ENCODE measurements at regions not wholly inside any gene's neighbourhood (a gene's known extent, or its start where the extent isn't known, plus 50 kb on each side); places are given as distances from the start of the nearest gene placed in this dataset.

GRCh38 chr5:164224772-164225171, 719.4 kb downstream of the MAT2B start:
- Histone ChIP-seq H3K27ac (ENCODE audit: low read length) (no peak overlapping the region), H3K9ac (ENCODE audit: low read length) (no peak overlapping the region), H2AFZ (ENCODE audit: low read depth, low read length) (no peak overlapping the region), H3K9me3 (ENCODE audit: low read length) (no peaks in the 10 kb centered on the region), H3K79me2 (replicated peaks; ENCODE audit: insufficient read depth, low read length) (no peaks in the 10 kb centered on the region), H3K27me3 (ENCODE audit: insufficient read depth, low read depth, low read length) (no peaks in the 10 kb centered on the region), H3K4me2 (ENCODE audit: low read length) (no peak overlapping the region), H3K4me3 (ENCODE audit: low read length) (no peak overlapping the region), H3K36me3 (ENCODE audit: insufficient read depth, low read length) (no peaks in the 10 kb centered on the region), H4K20me1 (ENCODE audit: insufficient read depth) (no peaks in the 10 kb centered on the region), H3F3A (ENCODE audit: insufficient read depth, low read length, poor library complexity, severe bottlenecking) (no peaks in the 10 kb centered on the region), H3K9me2 (ENCODE audit: insufficient read depth, low read length) (no peaks in the 10 kb centered on the region)
- TF ChIP-seq POLR2AphosphoS5 (IDR thresholded peaks at IDR 0.05) (no peak), EP300 (conservative IDR thresholded peaks at IDR 0.05; ENCODE audit: poor library complexity, severe bottlenecking) (no peak), TAF1 (IDR thresholded peaks at IDR 0.05; ENCODE audit: low read depth) (no peak), SMC3 (conservative IDR thresholded peaks at IDR 0.05; ENCODE audit: poor library complexity) (no peak), RAD21 (conservative IDR thresholded peaks at IDR 0.05) (no peak), EZH2 (IDR thresholded peaks at IDR 0.05; ENCODE audit: borderline replicate concordance, insufficient read depth, low read length, poor library complexity, severe bottlenecking) (no peak), REST (IDR thresholded peaks at IDR 0.05; ENCODE audit: borderline replicate concordance) (no peak), CTCF (IDR thresholded peaks at IDR 0.05; ENCODE audit: poor library complexity, severe bottlenecking) (no peak), MXI1 (conservative IDR thresholded peaks at IDR 0.05; ENCODE audit: poor library complexity, severe bottlenecking) (no peak)

- no peaks in the 10 kb centered on the region for H3K27me3 ChIP-seq (ENCODE audit: insufficient read depth, low read depth, low read length)
- no peaks in the 10 kb centered on the region for H3K36me3 ChIP-seq (ENCODE audit: insufficient read depth, low read length)
- no peak overlapping the region for H3K9ac ChIP-seq (ENCODE audit: low read length)
- no peak overlapping the region for H3K27ac ChIP-seq (ENCODE audit: low read length)
- no peaks in the 10 kb centered on the region for H3K9me2 ChIP-seq (ENCODE audit: insufficient read depth, low read length)
- H3K4me3 ChIP-seq (ENCODE audit: low read length), result no peak overlapping the region
- no peak overlapping the region for H2AFZ ChIP-seq (ENCODE audit: low read depth, low read length)
- H3K4me2 ChIP-seq (ENCODE audit: low read length), result no peak overlapping the region
- TF ChIP-seq CTCF (IDR thresholded peaks at IDR 0.05; ENCODE audit: poor library complexity, severe bottlenecking), result no peak
- H3K79me2 ChIP-seq (replicated peaks; ENCODE audit: insufficient read depth, low read length), result no peaks in the 10 kb centered on the region
- H4K20me1 ChIP-seq (ENCODE audit: insufficient read depth), result no peaks in the 10 kb centered on the region
- no peaks in the 10 kb centered on the region for H3F3A ChIP-seq (ENCODE audit: insufficient read depth, low read length, poor library complexity, severe bottlenecking)
- no peaks in the 10 kb centered on the region for H3K9me3 ChIP-seq (ENCODE audit: low read length)
Observed at GRCh38 chr5:164230341-164230740, 724.9 kb downstream of the MAT2B start.
